Stimulated activated memory B cell treated with anti-CD40 and anti-IgM and Interleukin-4, amounts not matched to agents 10 μg/mL and 1 μg/mL and 100 μg/mL, for 72 hours (primary cell): ENCODE measurements at regions not wholly inside any gene's neighbourhood (a gene's known extent, or its start where the extent isn't known, plus 50 kb on each side); places are given as distances from the start of the nearest gene placed in this dataset.
A peak's percentile ranks its signal among the peaks of the same experiment; 100 is the strongest.

Source experiments
- ATAC-seq: fragments of 150-1000 bp; cut with Tn5 transposase; 2 replicates; pipeline ENCODE4 v1.10.0; 2021
- H3K27ac Mint-ChIP-seq: one replicate; pipeline ENCODE4 v1.8.0; 2022; ENCODE audit warnings: mild to moderate bottlenecking, mixed read lengths
- H3K27me3 Mint-ChIP-seq: one replicate; pipeline ENCODE4 v1.8.0; 2022; ENCODE audit warnings: mixed read lengths
- H3K36me3 Mint-ChIP-seq: one replicate; pipeline ENCODE4 v1.8.0; 2022; ENCODE audit warnings: mixed read lengths
- H3K4me1 Mint-ChIP-seq: one replicate; pipeline ENCODE4 v1.8.0; 2022; ENCODE audit warnings: mixed read lengths
- H3K4me3 Mint-ChIP-seq: one replicate; pipeline ENCODE4 v1.8.0; 2022; ENCODE audit warnings: mild to moderate bottlenecking, moderate library complexity, mixed read lengths
- H3K9me3 Mint-ChIP-seq: one replicate; pipeline ENCODE4 v1.8.0; 2022; ENCODE audit warnings: mixed read lengths

DNA sequence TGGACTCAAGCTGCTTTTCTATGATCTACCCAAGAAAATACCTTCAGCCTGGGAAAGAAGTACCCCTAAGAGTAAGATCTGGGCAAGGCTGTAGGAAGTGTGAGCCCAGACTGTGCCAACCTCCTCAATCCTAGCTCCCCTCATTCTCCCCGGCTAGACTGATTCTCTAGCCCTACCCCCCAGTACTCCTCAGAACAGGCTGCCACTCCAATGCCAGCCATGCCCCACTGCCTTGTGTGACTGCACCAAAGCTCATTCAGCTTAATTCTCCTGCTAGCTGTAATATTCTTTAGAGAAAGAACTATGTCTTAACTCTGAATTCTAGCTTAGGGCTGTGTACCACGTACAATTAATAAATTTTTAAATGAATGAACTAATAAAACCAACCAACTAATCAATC is 92.6 kb upstream of the AKIP1 start:
- H3K4me3 Mint-ChIP-seq: no peak overlapping the region
- ATAC-seq: no peak
- no peaks in the 10 kb centered on the region for H3K27me3 Mint-ChIP-seq
- no peaks in the 10 kb centered on the region for H3K4me1 Mint-ChIP-seq
- no peaks in the 10 kb centered on the region for H3K36me3 Mint-ChIP-seq
- no peak overlapping the region for H3K27ac Mint-ChIP-seq
- H3K9me3 Mint-ChIP-seq: no peaks in the 10 kb centered on the region

DNA sequence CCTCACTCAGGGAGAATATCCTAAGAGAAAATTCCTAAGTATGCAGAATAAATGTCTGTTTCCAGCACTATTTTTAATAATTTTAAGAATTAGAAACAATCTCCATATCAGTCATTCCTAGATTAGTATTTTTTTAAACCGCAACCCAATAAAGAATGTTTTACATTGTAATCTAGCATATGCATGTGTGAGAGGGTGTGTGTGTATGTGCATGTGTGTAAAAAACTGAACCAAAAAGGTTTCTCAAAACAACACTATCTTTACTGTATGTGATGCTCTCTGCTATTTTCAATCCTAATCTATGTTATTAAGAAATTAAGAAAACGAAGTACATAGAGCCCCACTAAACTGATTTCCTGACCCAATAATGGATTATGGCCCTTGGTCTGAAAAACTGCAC is 90.6 kb upstream of the AKIP1 start:
- Mint-ChIP-seq H3K4me1 (no peaks in the 10 kb centered on the region), H3K27ac (no peak overlapping the region), H3K36me3 (no peaks in the 10 kb centered on the region), H3K4me3 (no peak overlapping the region), H3K27me3 (no peaks in the 10 kb centered on the region), H3K9me3 (no peaks in the 10 kb centered on the region)
- ATAC-seq: no peak

DNA sequence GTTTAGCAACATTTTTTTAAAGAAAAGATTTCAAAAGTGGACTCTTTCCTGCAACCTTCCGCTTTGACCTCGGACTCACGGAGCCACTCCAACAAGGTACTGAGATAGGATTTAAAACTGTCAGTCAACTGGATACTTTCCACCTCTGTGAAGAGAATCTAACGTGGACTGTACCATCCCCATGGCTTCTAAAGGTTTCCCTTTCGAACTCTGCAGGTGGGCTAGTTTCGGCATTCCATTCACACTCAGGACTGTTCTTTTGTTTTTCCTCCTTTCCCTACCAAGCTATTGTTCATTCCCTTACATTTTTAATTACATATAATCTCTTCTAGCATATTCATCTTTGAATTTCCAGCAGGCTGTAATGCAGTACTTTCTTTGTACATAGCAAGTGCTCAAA is 88.5 kb upstream of the AKIP1 start:
- Mint-ChIP-seq H3K27ac (no peak overlapping the region), H3K4me1 (no peaks in the 10 kb centered on the region), H3K4me3 (no peak overlapping the region), H3K36me3 (no peaks in the 10 kb centered on the region), H3K9me3 (no peaks in the 10 kb centered on the region), H3K27me3 (no peaks in the 10 kb centered on the region)
- no peak for ATAC-seq

DNA sequence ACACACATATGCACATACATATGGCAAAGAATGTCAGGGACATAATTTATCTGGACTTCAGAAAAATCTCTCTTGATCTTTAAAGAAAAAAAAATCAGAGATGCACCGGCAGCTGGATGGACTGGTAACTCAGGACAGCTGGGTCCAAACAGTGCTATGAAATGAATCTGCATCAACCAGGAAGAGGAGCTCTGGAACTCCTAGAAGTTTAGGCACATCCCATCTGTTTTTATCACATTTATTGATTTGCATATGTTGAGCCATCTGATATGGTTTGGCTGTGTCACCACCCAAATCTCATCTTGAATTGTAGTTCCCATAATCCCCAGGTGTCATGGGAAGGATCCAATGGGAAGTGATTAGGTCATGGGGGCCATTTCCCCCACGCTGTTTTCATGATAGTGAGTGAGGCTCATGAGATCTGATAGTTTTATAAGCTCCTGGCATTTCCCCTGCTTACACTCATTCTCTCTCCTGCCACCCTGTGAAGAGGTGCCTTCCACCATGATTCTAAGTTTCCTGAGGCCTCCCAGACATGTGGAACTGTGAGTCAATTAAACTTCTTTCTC is 87.7 kb upstream of the AKIP1 start:
- no peaks in the 10 kb centered on the region for H3K9me3 Mint-ChIP-seq
- no peaks in the 10 kb centered on the region for H3K27me3 Mint-ChIP-seq
- no peak overlapping the region for H3K4me3 Mint-ChIP-seq
- H3K27ac Mint-ChIP-seq: no peak overlapping the region
- H3K36me3 Mint-ChIP-seq: no peaks in the 10 kb centered on the region
- ATAC-seq: no peak
- H3K4me1 Mint-ChIP-seq: no peaks in the 10 kb centered on the region

DNA sequence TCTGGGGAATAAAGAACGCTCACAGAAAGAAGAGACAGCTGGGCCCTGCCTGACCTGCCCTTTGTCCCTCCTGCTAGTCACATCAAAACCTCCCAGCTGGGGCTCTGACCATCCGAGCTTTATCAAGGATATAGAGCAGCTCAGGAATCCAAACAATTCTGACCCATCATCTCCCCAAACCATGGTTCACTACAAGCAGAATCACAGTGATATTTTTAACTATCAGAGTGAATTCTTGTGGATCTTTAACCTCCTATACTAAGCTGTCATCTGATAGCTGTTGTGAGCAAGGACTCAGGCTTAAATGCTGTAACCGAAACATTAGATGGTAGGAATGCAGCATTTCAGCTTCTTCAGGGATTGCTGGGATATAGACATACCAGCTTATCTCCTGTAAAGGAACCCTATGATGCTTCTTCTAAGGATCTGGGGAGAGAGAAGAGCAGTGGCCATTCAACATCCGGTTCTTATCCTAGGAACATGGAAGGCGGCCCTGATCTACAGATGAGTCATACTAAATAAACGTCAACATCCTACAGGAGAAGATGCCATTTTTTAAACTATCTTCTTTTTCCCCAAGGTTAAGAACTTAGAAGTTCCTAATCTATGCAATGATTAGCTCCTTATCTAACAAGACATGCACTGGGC is 84.7 kb upstream of the AKIP1 start:
- Mint-ChIP-seq H3K36me3 (no peaks in the 10 kb centered on the region), H3K27me3 (no peaks in the 10 kb centered on the region), H3K9me3 (no peaks in the 10 kb centered on the region), H3K27ac (no peak overlapping the region), H3K4me1 (no peaks in the 10 kb centered on the region), H3K4me3 (no peak overlapping the region)
- ATAC-seq: no peak

DNA sequence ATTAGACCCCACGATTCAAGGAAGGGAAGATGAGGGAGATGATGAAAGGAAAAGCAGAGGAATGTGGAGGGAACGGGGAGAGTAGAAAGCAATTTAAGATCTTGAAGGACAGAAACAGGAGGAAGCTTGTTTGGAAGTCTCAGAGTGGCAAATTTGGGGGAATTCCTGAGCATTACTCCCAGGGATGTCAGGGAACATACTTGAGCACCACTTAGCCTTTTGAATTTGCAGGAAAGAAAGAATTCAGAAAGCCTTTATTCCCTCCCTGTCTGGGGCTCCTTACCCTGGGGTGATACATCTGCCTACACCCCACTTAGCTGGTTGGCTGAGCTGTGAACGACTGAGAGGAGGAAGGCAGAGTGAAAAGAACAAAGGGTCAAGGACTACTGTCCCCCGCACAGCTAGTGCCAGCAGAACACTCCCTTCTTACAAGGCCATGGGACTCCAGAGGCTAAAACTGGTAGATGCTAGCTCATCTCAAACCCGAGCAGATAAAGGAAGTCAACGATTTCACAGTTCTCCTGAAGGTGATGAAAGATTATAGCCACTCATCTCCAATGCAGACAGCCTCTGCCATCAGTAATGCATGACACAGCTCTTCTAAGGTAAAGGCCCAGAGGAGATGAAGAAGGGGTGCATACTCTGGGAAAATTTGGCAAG is 84.0 kb upstream of the AKIP1 start:
- no peak for ATAC-seq
- no peaks in the 10 kb centered on the region for H3K9me3 Mint-ChIP-seq
- no peaks in the 10 kb centered on the region for H3K27me3 Mint-ChIP-seq
- H3K4me1 Mint-ChIP-seq: no peaks in the 10 kb centered on the region
- no peak overlapping the region for H3K4me3 Mint-ChIP-seq
- no peaks in the 10 kb centered on the region for H3K36me3 Mint-ChIP-seq
- H3K27ac Mint-ChIP-seq: no peak overlapping the region

DNA sequence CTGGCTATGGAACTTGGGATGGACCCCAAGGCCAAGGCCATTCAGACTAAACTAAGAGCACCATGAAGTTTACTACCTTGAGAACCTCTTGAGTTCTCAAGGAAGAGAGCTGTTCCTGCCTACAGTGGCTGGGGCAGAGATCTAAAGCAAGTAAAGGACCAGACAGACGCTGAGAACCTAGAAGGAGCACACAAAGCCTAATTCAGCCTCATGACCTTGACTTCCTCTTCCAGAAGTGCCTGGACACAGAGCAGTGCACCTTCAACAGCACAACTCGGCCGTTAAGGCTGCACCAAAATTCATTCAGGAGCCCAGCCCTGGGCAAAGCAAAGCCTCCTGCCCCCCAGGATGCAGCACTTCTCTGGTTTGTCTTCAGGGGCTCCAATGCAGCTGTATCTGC is 82.9 kb upstream of the AKIP1 start:
- no peak for ATAC-seq
- no peaks in the 10 kb centered on the region for H3K36me3 Mint-ChIP-seq
- H3K9me3 Mint-ChIP-seq: no peaks in the 10 kb centered on the region
- peaks cover 7% of the 10 kb centered on the region for H3K4me1 Mint-ChIP-seq
- no peak overlapping the region for H3K4me3 Mint-ChIP-seq
- H3K27ac Mint-ChIP-seq: no peak overlapping the region
- no peaks in the 10 kb centered on the region for H3K27me3 Mint-ChIP-seq

DNA sequence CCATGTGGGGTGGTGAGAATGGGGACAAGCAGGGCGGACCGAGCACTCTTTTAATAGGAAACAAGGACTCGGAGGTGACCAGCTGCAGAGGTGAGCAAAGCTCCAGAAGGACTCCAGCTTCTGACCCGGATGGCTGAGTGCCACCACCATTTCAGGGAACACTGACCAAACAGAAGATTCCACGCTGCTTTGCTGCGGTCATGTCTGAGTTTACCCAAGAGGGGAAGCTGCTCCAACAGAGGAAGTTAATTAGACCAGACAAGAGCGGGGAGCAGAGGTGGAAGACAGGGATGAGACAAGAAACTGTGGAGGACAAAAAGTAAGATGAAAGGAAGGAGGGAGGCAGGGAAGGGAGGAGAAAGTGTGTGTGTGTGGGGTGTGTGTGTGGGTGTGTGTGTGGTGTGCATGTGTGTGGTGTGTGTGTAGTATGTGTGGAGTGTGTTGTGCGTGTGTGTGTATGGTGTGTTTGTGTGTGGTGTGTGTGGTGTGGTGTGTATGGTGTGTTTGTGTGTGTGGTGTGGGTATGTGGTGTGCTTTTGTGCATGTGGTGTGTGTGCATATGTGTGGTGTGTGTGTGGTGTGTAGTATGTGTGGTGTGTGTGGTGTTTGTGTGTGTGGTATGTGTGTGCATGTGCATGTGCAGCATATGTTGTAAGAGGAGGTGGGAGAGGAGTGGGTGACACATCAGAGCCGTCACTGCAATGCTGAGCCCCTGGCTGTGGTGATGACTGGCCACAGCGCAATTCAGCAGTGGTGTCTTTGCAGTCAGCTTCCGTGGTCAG is 82.2 kb upstream of the AKIP1 start:
- no peaks in the 10 kb centered on the region for H3K36me3 Mint-ChIP-seq
- H3K4me1 Mint-ChIP-seq: peaks cover 11% of the 10 kb centered on the region
- ATAC-seq: no peak
- no peaks in the 10 kb centered on the region for H3K9me3 Mint-ChIP-seq
- no peak overlapping the region for H3K4me3 Mint-ChIP-seq
- no peaks in the 10 kb centered on the region for H3K27me3 Mint-ChIP-seq
- H3K27ac Mint-ChIP-seq: no peak overlapping the region

DNA sequence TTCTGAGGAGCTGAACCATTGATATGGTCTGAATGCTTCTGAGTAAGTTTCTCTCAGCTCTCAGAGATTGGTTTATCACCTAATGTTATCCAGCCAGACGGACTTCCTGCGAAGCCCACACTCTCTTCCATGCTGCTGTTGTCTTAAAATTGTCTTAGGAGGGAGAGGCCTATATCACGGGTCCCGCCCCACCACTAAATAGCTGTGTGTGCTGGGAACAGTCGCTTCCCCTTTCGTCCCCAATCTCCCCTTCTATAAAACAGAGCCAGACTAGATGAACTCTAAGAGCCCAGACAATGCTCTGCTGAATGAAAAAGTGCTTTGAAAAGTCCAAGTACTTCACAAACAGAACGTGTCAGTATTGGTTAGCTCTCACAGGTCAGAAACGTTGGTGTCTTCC is 81.4 kb upstream of the AKIP1 start:
- no peak overlapping the region for H3K27ac Mint-ChIP-seq
- H3K36me3 Mint-ChIP-seq: no peaks in the 10 kb centered on the region
- H3K9me3 Mint-ChIP-seq: no peaks in the 10 kb centered on the region
- no peak overlapping the region for H3K4me3 Mint-ChIP-seq
- no peak for ATAC-seq
- no peaks in the 10 kb centered on the region for H3K27me3 Mint-ChIP-seq
- peaks cover 11% of the 10 kb centered on the region for H3K4me1 Mint-ChIP-seq

DNA sequence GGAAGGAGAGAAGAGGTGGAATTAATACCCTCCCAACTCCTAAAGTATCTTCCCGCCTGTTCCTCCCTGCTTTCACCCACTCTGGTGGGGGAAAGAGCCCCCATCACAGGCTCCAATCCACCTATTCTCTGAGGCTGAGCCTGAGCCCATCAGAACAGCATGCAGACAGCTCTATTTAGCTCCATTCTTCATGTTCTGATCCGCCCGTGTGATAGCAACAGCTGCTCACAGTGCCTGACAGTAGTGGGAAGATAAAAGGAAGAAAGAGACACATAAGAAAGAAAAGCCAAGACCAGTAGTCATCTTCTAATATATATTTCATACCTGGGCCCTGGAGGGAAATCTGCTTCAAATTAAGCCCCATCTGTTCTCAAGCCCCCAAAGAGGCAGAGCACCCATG is 80.3 kb upstream of the AKIP1 start:
- Mint-ChIP-seq H3K27ac (no peak overlapping the region), H3K36me3 (no peaks in the 10 kb centered on the region), H3K4me3 (no peak overlapping the region), H3K27me3 (no peaks in the 10 kb centered on the region), H3K4me1 (peaks cover 11% of the 10 kb centered on the region), H3K9me3 (no peaks in the 10 kb centered on the region)
- ATAC-seq: no peak

DNA sequence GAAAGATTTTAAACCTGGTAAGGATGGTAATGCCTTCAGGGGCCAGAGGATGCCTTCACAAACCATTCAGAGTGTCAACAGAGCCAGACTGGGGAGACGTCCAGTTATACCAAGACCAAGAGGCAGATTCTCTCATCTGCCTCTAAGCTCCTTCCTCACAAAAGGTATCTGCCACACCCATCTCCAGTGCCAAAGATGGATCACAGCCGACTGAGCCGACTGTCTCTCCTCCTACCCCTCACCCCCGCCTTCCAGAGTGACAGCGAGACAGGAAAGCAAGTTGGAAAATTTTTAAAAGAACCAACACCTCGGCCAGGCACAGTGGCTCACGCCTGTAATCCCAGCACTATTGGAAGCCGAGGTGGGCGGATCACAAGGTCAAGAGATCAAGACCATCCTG is 79.1 kb upstream of the AKIP1 start:
- Mint-ChIP-seq H3K27ac (no peak overlapping the region), H3K27me3 (no peaks in the 10 kb centered on the region)
- no peak for ATAC-seq

DNA sequence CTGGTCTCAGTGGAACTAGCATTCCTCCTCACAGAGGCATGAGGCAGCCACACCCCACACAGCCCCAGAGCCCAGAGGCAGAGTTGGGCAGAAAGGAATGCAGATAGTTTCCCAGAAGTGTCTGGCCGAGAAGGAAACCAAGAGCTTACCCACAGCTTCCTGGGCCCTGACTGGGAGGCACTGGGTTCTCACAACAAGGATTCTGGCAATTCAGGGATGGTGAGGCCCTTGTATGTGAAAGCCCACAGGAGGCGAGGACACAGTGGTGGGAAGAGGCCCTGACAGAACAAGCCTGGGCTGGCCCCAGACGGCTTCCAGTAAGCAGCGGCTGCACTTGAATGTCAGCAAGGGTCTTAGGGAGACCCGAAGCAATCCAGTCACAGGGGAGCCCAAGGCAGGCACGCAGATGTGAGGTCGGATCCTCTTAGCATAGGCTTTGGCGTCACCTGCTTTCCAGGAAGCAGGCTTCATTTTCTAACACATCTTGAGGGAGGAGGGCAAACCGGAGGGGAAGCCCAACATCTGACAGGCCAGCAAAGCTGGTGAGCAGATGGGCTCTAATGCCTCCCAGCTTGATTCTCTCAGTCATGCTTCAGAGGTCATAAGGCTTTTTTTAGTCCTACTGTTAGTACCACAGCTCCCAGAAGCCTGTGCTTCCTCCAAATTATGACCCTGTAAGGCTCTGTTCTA is 78.3 kb upstream of the AKIP1 start:
- no peaks in the 10 kb centered on the region for H3K27me3 Mint-ChIP-seq
- H3K4me3 Mint-ChIP-seq: no peak overlapping the region
- peaks cover 11% of the 10 kb centered on the region for H3K4me1 Mint-ChIP-seq
- peak overlapping the region; percentile 74 for H3K27ac Mint-ChIP-seq
- ATAC-seq: peak; percentile 79
- no peaks in the 10 kb centered on the region for H3K9me3 Mint-ChIP-seq
- no peaks in the 10 kb centered on the region for H3K36me3 Mint-ChIP-seq

More for the DNA sequence above, 79.1 kb upstream of the AKIP1 start:
- Mint-ChIP-seq H3K4me3 (no peak overlapping the region), H3K36me3 (no peaks in the 10 kb centered on the region), H3K9me3 (no peaks in the 10 kb centered on the region), H3K4me1 (peaks cover 11% of the 10 kb centered on the region)

DNA sequence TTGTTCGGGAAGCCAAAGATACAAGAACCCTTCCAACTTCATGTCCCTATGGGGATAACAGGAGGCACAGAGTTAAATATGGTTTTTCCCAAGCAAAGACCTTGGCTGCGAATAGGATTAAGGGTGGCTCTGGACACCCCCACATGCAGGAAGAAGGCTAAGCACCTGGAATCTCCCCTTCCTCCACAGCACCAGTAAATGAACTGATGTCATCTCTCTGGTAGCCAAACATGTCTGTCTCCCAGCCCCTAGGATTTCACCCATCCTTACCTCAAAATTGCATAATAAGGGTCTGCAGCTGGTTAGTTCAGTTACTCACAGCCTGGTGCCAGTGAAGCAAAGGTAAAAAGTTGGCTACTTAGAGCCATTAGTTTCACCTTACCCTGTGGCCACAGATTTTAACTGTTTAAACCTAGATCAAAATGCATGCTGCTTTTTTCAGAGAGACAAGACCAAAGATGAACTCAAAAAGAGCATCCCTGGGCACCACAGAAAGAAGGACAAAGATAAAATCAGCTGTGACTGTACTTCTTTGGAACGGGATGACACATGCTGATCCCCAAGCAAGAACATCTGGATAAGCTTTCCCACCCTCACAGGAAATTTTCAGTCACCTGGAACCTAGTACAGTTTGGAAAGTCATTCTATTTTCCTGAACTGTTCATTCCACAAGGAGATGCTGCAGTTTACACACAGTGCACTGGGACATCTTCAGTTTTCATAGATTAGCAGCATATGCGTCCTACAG is 77.2 kb upstream of the AKIP1 start:
- peaks cover 11% of the 10 kb centered on the region for H3K4me1 Mint-ChIP-seq
- no peaks in the 10 kb centered on the region for H3K27me3 Mint-ChIP-seq
- no peaks in the 10 kb centered on the region for H3K36me3 Mint-ChIP-seq
- no peak overlapping the region for H3K4me3 Mint-ChIP-seq
- ATAC-seq: no peak
- H3K27ac Mint-ChIP-seq: no peak overlapping the region
- H3K9me3 Mint-ChIP-seq: no peaks in the 10 kb centered on the region

DNA sequence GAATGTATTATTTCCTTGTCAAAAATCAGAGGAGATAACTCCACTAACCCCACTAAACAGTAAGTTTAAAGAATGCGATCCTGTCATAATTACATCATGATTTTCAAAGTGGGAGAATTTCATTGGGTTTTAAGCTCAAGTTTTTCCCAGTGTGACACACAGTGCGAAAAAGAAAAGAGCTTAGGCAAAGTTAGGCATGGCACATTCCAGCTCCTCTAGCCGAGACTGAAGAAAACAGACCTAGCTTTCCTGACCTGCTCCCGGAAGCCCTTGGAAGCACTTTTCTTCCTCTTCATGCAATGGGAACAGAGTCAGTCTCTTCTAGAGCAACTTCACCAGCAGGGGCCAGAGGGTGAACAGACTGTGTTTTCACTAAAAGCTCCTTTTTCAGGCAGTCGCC is 76.6 kb upstream of the AKIP1 start:
- H3K4me1 Mint-ChIP-seq: peaks cover 12% of the 10 kb centered on the region
- H3K4me3 Mint-ChIP-seq: no peak overlapping the region
- ATAC-seq: no peak
- no peak overlapping the region for H3K27ac Mint-ChIP-seq
- H3K36me3 Mint-ChIP-seq: no peaks in the 10 kb centered on the region
- no peaks in the 10 kb centered on the region for H3K27me3 Mint-ChIP-seq
- no peaks in the 10 kb centered on the region for H3K9me3 Mint-ChIP-seq

DNA sequence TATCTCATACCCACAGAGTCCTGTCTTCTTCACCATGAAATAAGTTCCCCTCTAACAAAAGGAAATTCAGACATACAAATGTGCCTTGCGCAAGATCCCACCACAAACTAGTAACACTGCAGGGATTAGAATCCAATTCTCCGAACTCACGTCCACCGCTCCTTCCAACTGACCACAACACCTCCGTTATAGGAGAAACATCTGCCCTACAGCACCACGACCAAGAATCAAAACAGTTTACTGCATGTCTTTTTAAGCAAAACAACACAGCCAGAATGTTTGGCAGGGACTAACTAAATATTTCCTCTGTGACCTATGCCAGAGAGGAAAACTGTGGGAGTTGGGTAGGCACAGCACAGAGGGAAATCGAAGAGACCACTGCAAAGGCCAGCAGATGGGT is 72.7 kb upstream of the AKIP1 start:
- no peak for ATAC-seq

More for the DNA sequence above, 72.7 kb upstream of the AKIP1 start:
- Mint-ChIP-seq H3K27me3 (peaks cover 3% of the 10 kb centered on the region), H3K4me3 (no peak overlapping the region), H3K27ac (no peak overlapping the region), H3K9me3 (no peaks in the 10 kb centered on the region), H3K4me1 (peaks cover 11% of the 10 kb centered on the region), H3K36me3 (no peaks in the 10 kb centered on the region)
